ENCODE measurements at regions not wholly inside any gene's neighbourhood (a gene's known extent, or its start where the extent isn't known, plus 50 kb on each side); places are given as distances from the start of the nearest gene placed in this dataset.
"Not testable (repeated sequence)": the region's sequence is repeated elsewhere in the genome, so short reads cannot be mapped to it uniquely, and the experiment has no call there.

DNA sequence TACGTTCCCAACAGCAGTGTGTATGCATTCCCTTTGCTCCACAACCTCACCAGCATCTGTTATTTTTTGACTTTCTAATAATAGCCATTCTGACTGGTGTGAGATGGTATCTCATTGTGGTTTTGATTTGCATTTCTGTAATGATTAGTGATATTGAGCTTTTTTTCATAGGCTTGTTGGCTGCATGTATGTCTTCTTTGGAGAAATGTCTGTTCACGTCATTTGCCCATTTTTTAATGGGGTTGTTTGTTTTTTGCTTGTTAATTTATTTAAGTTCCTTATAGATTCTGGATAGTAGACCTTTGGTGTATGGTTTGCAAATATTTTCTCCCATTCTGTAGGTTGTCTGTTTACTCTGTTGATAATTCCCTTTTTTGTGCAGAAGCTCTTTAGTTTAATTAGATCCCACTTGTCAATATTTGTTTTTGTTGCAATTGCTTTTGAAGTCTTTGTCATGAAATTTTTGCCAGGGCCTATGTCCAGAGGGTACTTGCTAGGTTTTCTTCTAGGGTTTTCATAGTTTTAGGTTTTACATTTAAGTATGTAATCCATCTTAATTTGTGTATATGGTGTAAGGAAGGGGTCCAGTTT is 141.5 kb upstream of the PGRMC2 start:
- TF ChIP-seq, protein P1, sequence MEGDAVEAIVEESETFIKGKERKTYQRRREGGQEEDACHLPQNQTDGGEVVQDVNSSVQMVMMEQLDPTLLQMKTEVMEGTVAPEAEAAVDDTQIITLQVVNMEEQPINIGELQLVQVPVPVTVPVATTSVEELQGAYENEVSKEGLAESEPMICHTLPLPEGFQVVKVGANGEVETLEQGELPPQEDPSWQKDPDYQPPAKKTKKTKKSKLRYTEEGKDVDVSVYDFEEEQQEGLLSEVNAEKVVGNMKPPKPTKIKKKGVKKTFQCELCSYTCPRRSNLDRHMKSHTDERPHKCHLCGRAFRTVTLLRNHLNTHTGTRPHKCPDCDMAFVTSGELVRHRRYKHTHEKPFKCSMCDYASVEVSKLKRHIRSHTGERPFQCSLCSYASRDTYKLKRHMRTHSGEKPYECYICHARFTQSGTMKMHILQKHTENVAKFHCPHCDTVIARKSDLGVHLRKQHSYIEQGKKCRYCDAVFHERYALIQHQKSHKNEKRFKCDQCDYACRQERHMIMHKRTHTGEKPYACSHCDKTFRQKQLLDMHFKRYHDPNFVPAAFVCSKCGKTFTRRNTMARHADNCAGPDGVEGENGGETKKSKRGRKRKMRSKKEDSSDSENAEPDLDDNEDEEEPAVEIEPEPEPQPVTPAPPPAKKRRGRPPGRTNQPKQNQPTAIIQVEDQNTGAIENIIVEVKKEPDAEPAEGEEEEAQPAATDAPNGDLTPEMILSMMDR (IDR thresholded peaks at IDR 0.05), result not testable (repeated sequence)
- not testable (repeated sequence) for TF ChIP-seq POLR2AphosphoS5, POLR2A, EP300 (IDR thresholded peaks at IDR 0.05)

All from suprapubic skin (tissue), 4 donors.